ENCODE measurements at regions not wholly inside any gene's neighbourhood (a gene's known extent, or its start where the extent isn't known, plus 50 kb on each side); places are given as distances from the start of the nearest gene placed in this dataset.

DNA sequence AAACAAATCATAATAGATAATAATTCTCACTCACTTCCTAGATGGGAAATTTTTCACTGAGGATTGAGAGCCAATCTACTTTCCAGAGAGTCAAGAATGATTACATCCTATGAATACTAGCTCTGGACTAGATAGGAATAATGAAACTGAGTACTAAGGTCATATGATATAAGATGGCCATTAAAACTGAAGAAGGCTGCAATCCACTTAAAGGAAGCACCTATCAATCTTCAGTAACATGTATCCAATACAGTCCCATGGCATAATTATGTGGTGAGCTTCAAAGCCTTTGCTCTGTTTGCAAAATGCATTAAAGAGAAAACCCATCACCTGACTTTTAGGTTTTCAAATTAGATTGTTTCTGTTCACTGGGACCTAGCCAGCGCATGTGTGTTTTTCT lies 398.0 kb upstream of the MEIS1 start:
- TF ChIP-seq, protein P1, sequence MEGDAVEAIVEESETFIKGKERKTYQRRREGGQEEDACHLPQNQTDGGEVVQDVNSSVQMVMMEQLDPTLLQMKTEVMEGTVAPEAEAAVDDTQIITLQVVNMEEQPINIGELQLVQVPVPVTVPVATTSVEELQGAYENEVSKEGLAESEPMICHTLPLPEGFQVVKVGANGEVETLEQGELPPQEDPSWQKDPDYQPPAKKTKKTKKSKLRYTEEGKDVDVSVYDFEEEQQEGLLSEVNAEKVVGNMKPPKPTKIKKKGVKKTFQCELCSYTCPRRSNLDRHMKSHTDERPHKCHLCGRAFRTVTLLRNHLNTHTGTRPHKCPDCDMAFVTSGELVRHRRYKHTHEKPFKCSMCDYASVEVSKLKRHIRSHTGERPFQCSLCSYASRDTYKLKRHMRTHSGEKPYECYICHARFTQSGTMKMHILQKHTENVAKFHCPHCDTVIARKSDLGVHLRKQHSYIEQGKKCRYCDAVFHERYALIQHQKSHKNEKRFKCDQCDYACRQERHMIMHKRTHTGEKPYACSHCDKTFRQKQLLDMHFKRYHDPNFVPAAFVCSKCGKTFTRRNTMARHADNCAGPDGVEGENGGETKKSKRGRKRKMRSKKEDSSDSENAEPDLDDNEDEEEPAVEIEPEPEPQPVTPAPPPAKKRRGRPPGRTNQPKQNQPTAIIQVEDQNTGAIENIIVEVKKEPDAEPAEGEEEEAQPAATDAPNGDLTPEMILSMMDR (IDR thresholded peaks at IDR 0.05; ENCODE audit: unreplicated experiment in 3 of 3) = no peak

DNA sequence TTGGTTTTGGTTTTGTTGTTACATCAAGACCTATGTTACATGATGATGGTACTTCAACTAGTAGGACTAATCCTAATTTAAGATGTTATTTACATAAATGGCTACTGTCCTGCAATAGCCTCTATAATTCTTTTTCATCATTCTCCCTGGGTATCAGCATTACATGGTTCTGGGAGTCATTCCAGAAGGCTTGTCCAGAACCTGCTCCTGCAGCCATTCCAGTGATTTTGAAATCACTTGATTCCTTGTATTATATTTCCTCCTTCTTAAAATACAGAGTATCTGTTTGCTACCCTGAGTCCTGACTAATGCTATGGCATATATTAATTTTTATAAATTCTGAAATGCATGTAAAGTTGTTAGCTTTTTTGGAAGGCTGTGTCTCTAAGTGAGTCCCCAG lies 400.5 kb upstream of the MEIS1 start:
- Mint-ChIP-seq H3K4me1 (peaks cover 30% of the 10 kb centered on the region), H3K36me3 (ENCODE audit: low read depth) (no peaks in the 10 kb centered on the region), H3K27me3 (ENCODE audit: low read depth) (no peaks in the 10 kb centered on the region), H3K27ac (no peak overlapping the region), H3K9me3 (peaks cover 4% of the 10 kb centered on the region), H3K4me3 (no peak overlapping the region)
- TF ChIP-seq, protein P1 (IDR thresholded peaks at IDR 0.05; ENCODE audit: unreplicated experiment in 3 of 3) = no peak

More for the DNA sequence above, 398.0 kb upstream of the MEIS1 start:
- no peaks in the 10 kb centered on the region for H3K27me3 Mint-ChIP-seq (ENCODE audit: low read depth)
- no peaks in the 10 kb centered on the region for H3K36me3 Mint-ChIP-seq (ENCODE audit: low read depth)
- H3K9me3 Mint-ChIP-seq = no peaks in the 10 kb centered on the region
- H3K4me3 Mint-ChIP-seq = no peak overlapping the region
- no peak overlapping the region for H3K27ac Mint-ChIP-seq
- H3K4me1 Mint-ChIP-seq = peaks cover 34% of the 10 kb centered on the region

DNA sequence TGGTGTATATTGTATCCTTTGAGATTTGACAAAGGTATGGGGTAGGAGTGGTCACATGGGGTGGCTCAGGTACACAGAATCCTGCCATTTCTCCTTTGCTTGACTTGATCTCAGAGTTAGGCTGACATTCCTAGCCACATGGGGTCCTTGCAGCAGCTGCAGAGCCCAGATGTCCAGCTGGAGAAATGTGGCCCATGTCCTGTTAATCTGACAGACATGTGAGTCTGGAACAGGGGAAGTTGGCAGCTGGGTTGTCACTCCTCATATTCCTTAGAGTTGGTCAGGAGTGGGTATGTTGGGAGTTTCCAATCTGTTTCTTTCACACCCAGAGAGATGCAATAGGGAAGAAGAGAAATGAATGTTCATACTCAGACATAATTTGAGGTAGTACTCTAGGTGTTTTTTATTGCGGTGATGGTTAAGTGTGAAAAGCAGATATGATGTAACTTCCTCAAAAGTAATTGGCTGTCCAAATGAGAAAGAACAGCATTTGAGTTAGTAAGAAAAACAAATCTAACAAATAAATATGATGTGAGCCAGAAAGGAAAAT lies 402.6 kb upstream of the MEIS1 start:
- TF ChIP-seq, protein P1 (IDR thresholded peaks at IDR 0.05; ENCODE audit: unreplicated experiment in 3 of 3) = no peak
- H3K36me3 Mint-ChIP-seq (ENCODE audit: low read depth) = no peaks in the 10 kb centered on the region
- H3K9me3 Mint-ChIP-seq = peaks cover 4% of the 10 kb centered on the region
- H3K4me3 Mint-ChIP-seq = no peak overlapping the region
- H3K27ac Mint-ChIP-seq = no peak overlapping the region
- no peaks in the 10 kb centered on the region for H3K27me3 Mint-ChIP-seq (ENCODE audit: low read depth)
- H3K4me1 Mint-ChIP-seq = peaks cover 9% of the 10 kb centered on the region

DNA sequence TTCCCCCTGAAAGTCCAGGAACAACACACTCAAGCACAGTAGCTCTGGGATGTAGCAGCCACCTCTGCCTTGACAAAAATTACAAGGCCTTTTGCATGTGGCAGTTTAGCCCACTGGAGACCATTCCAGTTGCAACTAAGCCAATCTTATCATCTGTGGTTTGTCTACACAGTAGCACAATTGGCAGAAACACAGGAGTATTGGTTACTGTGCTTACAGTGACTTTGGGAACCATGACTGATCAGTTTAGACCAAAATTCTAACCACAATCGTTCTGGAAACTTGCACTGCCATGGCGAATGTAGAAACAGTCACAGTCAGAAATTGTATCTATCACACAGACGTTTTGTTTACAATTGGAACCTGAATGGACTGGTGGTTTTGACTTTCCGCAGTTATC lies 403.7 kb upstream of the MEIS1 start:
- TF ChIP-seq, protein P1 (IDR thresholded peaks at IDR 0.05; ENCODE audit: unreplicated experiment in 3 of 3) = no peak
- Mint-ChIP-seq H3K9me3 (peaks cover 4% of the 10 kb centered on the region), H3K27me3 (ENCODE audit: low read depth) (no peaks in the 10 kb centered on the region), H3K27ac (no peak overlapping the region), H3K4me3 (no peak overlapping the region), H3K36me3 (ENCODE audit: low read depth) (no peaks in the 10 kb centered on the region), H3K4me1 (peaks cover 7% of the 10 kb centered on the region)

DNA sequence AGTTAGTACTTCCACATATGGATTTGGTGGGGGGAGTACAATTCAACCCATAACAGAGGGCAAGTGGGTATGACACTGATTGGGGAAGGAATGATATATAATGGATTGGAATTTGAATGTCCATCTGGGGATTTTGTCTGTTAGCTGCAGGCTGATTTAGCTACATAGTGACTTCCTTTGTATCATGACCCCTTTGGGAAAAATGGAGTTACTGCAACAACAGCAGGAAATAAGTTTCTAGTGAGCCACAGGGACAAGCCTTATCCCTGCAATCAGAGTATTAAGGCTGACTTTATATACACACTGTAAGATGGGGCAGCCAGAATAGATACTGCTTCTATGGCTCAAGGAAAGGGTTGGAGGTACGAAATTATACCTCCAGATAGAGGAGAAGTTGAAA lies 404.4 kb upstream of the MEIS1 start:
- H3K36me3 Mint-ChIP-seq (ENCODE audit: low read depth) = no peaks in the 10 kb centered on the region
- H3K9me3 Mint-ChIP-seq = peaks cover 4% of the 10 kb centered on the region
- H3K4me3 Mint-ChIP-seq = no peak overlapping the region
- peaks cover 7% of the 10 kb centered on the region for H3K4me1 Mint-ChIP-seq
- TF ChIP-seq, protein P1 (IDR thresholded peaks at IDR 0.05; ENCODE audit: unreplicated experiment in 3 of 3) = peak in 1 of 3 experiments; percentile 34
- no peak overlapping the region for H3K27ac Mint-ChIP-seq
- H3K27me3 Mint-ChIP-seq (ENCODE audit: low read depth) = no peaks in the 10 kb centered on the region

DNA sequence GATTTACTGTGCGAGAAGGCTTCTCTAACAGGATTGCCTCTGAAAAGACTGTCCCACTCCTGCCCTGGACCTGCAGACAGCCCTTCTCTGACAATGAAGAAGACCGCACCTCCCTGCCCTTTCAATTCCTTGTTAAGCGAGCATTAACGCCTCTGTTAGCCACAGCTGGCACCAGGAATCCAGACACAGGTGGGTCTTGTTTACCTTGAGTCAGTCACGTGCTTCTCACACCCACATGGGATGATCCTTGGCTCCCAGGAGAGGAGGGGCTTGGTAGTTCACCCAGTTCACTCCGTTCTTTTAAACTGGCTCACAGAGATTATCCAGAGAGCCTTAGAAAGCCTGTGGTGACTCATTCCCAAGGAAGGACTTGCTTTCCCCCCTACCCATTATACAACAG lies 410.5 kb upstream of the MEIS1 start:
- H3K36me3 Mint-ChIP-seq (ENCODE audit: low read depth) = no peaks in the 10 kb centered on the region
- H3K27me3 Mint-ChIP-seq (ENCODE audit: low read depth) = peaks cover 2% of the 10 kb centered on the region
- H3K4me1 Mint-ChIP-seq = no peaks in the 10 kb centered on the region
- H3K27ac Mint-ChIP-seq = peak overlapping the region in 1 of 3 experiments; percentile 7
- peaks cover 10% of the 10 kb centered on the region for H3K9me3 Mint-ChIP-seq
- H3K4me3 Mint-ChIP-seq = no peak overlapping the region
- TF ChIP-seq, protein P1 (IDR thresholded peaks at IDR 0.05; ENCODE audit: unreplicated experiment in 3 of 3) = no peak

Measured in nephron (organoid).